Lung (tissue), 11 donors: ENCODE measurements at regions not wholly inside any gene's neighbourhood (a gene's known extent, or its start where the extent isn't known, plus 50 kb on each side); places are given as distances from the start of the nearest gene placed in this dataset.

ENCODE experiments used
- ATAC-seq: fragments of 200-7000 bp; cut with Tn5 transposase; one replicate; pipeline ENCODE4 v1.9.1; 2020; ENCODE audit warnings: moderate number of reproducible peaks; ENCODE audit not compliant: insufficient read depth, low FRiP score
- DNase-seq, 3 donors: peaks; one replicate each; pipeline ENCODE4 v3.0.0-alpha.2; 2013 to 2017
- H3K27ac ChIP-seq, 2 donors: one replicate each; pipeline ENCODE4 v1.5.1; 2013; ENCODE audit warnings: mild to moderate bottlenecking in 2 of 2, moderate library complexity in 2 of 2, control low read depth in 1 of 2, inconsistent platforms in 1 of 2, low read depth in 1 of 2, low read length in 1 of 2
- H3K27me3 ChIP-seq, 3 donors: one replicate each; pipeline ENCODE4 v1.5.1; 2013; ENCODE audit warnings: low read length in 2 of 3; ENCODE audit not compliant: control insufficient read depth in 3 of 3, insufficient read depth in 3 of 3
- H3K36me3 ChIP-seq, 4 donors: one replicate each; pipeline ENCODE4 v1.5.1; 2013; ENCODE audit warnings: low read length in 4 of 4, mild to moderate bottlenecking in 1 of 4, moderate library complexity in 1 of 4; ENCODE audit not compliant: control insufficient read depth in 4 of 4, insufficient read depth in 4 of 4
- H3K4me1 ChIP-seq, 5 donors: one replicate each; pipeline ENCODE4 v1.5.1; 2013; ENCODE audit warnings: low read length in 5 of 5, mild to moderate bottlenecking in 2 of 5, moderate library complexity in 1 of 5; ENCODE audit not compliant: control insufficient read depth in 5 of 5, insufficient read depth in 5 of 5
- H3K4me3 ChIP-seq: one replicate; pipeline ENCODE4 v1.5.1; 2013; ENCODE audit warnings: mild to moderate bottlenecking, control low read depth, moderate library complexity
- H3K9ac ChIP-seq, 2 donors: one replicate each; pipeline ENCODE4 v1.5.1; 2013; ENCODE audit warnings: low read length in 2 of 2, control low read depth in 1 of 2; ENCODE audit not compliant: insufficient read depth in 1 of 2
- H3K9me3 ChIP-seq, 4 donors: one replicate each; pipeline ENCODE4 v1.5.1; 2013; ENCODE audit warnings: low read length in 3 of 4, mild to moderate bottlenecking in 1 of 4, moderate library complexity in 1 of 4; ENCODE audit not compliant: control insufficient read depth in 4 of 4, insufficient read depth in 3 of 4
- CTCF ChIP-seq: IDR thresholded peaks from 2 replicates; pipeline ENCODE4 v1.5.1; 2012; ENCODE audit warnings: mild to moderate bottlenecking; ENCODE audit errors: control extremely low read depth, extremely low read depth
- WGBS, 2 donors: extraction: QIAGEN DNeasy Blood & Tissue Kit; methylation state at CpG; one replicate each; pipeline ENCODE4 v1.1.7; 2013; 5-methylcytosine and 5-hydroxymethylcytosine counted together
- donor health status: control.
- donor health status: control.
- donor health status: Bipolar disorder and iron deficiency.
- donor health status: healthy.
- donor health status: DM: yes; HTN: yes; CAD: no.

DNA sequence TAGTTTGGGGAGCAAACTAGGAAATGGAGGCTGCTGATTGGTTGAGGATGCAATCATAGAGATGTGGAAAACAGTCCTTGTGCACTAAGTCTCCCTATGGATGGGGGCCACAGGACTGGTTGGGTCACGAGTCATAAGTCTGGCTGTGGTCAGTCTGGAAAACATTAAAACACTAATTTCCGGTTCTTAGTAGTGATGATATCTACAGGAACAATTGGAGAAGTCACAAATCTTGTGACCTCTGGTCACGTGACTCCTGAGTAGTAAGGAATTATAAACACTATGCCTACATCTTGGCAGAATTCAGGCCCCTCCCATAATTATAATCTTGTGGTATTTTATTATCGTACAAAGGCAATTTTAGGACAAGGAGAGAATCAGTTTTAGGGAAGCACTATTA, 317.3 kb upstream of the ARPP21 start:
- no peak overlapping the region for H3K9ac ChIP-seq
- WGBS, 2 donors: 57 to 58% methylated on average over 4 of the region's 4 CpGs
- H3K27ac ChIP-seq: no peak overlapping the region
- no peak for ATAC-seq
- no peak for DNase-seq
- no peak for TF ChIP-seq CTCF
- H3K27me3 ChIP-seq: no peaks in the 10 kb centered on the region
- no peaks in the 10 kb centered on the region for H3K4me1 ChIP-seq
- H3K36me3 ChIP-seq: no peaks in the 10 kb centered on the region
- H3K4me3 ChIP-seq: no peak overlapping the region
- peaks cover 0 to 3% (median 0%) of the 10 kb centered on the region in 4 donors for H3K9me3 ChIP-seq

DNA sequence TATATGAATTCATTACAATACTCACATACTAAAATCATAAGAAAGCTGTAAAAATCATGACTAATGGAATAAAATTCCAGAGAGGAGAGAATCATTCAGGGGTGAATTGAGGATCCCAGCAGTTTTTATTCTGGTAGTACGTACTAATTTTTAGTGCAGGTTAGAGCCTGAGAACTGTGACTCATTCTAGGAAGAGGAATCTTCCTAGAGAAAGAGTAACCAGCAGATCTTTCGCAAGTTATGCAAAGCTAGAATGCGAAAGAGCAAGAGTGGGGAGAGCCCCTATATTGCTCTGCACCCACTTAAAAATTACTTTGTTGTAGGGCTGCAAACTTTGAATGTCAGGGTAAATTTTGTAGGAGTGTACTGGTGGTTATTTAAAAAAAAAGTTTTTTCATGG, 303.6 kb upstream of the ARPP21 start:
- no peak overlapping the region for H3K4me3 ChIP-seq
- no peaks in the 10 kb centered on the region for H3K27me3 ChIP-seq
- no peaks in the 10 kb centered on the region for H3K36me3 ChIP-seq
- H3K27ac ChIP-seq: no peak overlapping the region
- H3K9me3 ChIP-seq: no peaks in the 10 kb centered on the region
- H3K4me1 ChIP-seq: no peaks in the 10 kb centered on the region
- WGBS, 2 donors: 71 to 85% methylated on average over 3 of the region's 3 CpGs
- DNase-seq (no peak), ATAC-seq (no peak)
- no peak overlapping the region for H3K9ac ChIP-seq
- no peak for TF ChIP-seq CTCF

GRCh38 chr3:35336601-35337000, 302.7 kb upstream of the ARPP21 start:
- no peak overlapping the region for H3K27ac ChIP-seq
- no peaks in the 10 kb centered on the region for H3K27me3 ChIP-seq
- ATAC-seq: no peak
- DNase-seq: no peak
- no peaks in the 10 kb centered on the region for H3K36me3 ChIP-seq
- no peak overlapping the region for H3K9ac ChIP-seq
- no peaks in the 10 kb centered on the region for H3K4me1 ChIP-seq
- H3K4me3 ChIP-seq: no peak overlapping the region
- no peaks in the 10 kb centered on the region for H3K9me3 ChIP-seq
- no peak for TF ChIP-seq CTCF

DNA sequence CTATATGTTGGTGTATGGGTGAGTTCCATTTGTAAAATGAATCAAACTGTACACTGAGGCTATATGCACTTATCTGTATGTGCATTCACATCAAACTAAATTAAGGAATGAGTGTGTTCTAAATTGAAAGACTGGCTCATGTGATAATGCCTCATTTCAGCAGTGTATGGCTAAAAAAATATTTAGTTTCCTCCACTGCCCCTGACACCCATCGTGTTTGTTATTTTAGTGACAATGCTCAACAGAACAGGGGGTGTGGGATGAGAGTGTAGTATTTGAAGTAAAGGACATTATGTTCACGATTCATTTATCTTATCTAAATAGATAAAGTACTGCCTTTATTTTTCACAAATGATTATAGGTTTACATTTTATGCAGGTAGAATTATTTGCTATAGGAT, 301.1 kb upstream of the ARPP21 start:
- no peak for TF ChIP-seq CTCF
- H3K9ac ChIP-seq: no peak overlapping the region
- no peak overlapping the region for H3K27ac ChIP-seq
- H3K27me3 ChIP-seq: no peaks in the 10 kb centered on the region
- no peak for ATAC-seq
- H3K36me3 ChIP-seq: no peaks in the 10 kb centered on the region
- no peak for DNase-seq
- H3K4me3 ChIP-seq: no peak overlapping the region
- WGBS, 2 donors: 22 to 23% methylated on average over 2 of the region's 2 CpGs
- no peaks in the 10 kb centered on the region for H3K4me1 ChIP-seq
- no peaks in the 10 kb centered on the region for H3K9me3 ChIP-seq
